ENCODE measurements at regions not wholly inside any gene's neighbourhood (a gene's known extent, or its start where the extent isn't known, plus 50 kb on each side); places are given as distances from the start of the nearest gene placed in this dataset.

DNA sequence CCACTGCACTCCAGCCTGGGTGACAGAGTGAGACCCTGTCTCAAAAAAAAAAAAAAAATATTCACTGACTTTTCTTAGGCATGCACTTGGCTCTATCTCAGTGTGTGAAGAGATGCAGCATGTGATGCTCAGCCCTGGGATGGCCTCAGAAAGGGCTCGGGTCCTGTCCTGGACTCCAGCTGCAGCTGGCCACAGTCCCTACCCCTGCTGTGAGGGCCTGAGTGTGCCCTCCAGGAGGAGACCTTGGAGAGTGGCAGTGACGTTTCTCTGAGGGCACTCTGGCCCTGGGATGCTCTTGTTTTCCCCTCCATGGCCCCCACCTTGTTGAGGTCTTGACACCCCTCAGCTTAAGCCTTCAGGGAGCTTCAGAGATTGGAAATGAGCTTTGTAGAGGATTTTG, 81.9 kb upstream of the POU3F1 start:
- no peak for DNase-seq
- Histone ChIP-seq H3K27ac (no peak overlapping the region), H3K36me3 (ENCODE audit: insufficient read depth in 1 of 2, low read depth in 1 of 2) (no peaks in the 10 kb centered on the region), H3K9me3 (no peaks in the 10 kb centered on the region), H3K4me1 (no peaks in the 10 kb centered on the region), H3K27me3 (ENCODE audit: insufficient read depth in 3 of 3, low read length in 2 of 3) (peaks cover 0 to 11% (median 3%) of the 10 kb centered on the region in 3 donors), H3K4me3 (no peak overlapping the region)
- ATAC-seq, result no peak
- WGBS, 3 donors, result 72 to 88% (median 77%) methylated on average over 2 of the region's 2 CpGs
- intact Hi-C loops (cut with DNase I), result no loop called here
- TF ChIP-seq, protein P1, sequence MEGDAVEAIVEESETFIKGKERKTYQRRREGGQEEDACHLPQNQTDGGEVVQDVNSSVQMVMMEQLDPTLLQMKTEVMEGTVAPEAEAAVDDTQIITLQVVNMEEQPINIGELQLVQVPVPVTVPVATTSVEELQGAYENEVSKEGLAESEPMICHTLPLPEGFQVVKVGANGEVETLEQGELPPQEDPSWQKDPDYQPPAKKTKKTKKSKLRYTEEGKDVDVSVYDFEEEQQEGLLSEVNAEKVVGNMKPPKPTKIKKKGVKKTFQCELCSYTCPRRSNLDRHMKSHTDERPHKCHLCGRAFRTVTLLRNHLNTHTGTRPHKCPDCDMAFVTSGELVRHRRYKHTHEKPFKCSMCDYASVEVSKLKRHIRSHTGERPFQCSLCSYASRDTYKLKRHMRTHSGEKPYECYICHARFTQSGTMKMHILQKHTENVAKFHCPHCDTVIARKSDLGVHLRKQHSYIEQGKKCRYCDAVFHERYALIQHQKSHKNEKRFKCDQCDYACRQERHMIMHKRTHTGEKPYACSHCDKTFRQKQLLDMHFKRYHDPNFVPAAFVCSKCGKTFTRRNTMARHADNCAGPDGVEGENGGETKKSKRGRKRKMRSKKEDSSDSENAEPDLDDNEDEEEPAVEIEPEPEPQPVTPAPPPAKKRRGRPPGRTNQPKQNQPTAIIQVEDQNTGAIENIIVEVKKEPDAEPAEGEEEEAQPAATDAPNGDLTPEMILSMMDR (IDR thresholded peaks at IDR 0.05), result no peak

DNA sequence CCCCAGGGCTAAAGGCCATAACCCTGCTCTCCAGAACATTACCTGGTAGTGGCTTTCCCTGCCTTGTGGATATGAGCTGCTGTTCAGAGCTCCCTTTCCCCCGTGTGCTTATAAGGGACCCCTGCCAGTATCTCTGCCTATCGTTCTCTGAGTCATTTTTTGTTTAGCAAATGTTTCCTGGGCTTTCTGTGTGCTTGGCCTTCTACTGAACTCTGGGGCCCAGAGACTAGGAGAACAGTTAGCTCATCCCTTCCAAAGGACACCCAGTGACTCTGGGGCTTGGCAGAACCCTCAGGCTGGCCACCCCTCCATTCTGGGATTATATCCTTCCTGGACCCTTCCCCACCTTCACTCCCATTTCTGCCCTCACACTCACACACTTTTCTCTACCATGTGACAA, 80.8 kb upstream of the POU3F1 start:
- no peak overlapping the region for H3K27ac ChIP-seq
- H3K4me1 ChIP-seq, result no peaks in the 10 kb centered on the region
- WGBS, 3 donors, result 36 to 61% (median 46%) methylated on average over 2 of the region's 2 CpGs
- ATAC-seq, result no peak
- H3K36me3 ChIP-seq (ENCODE audit: insufficient read depth in 1 of 2, low read depth in 1 of 2), result no peaks in the 10 kb centered on the region
- intact Hi-C loops (cut with DNase I), result no loop called here
- no peak for DNase-seq
- no peak overlapping the region for H3K4me3 ChIP-seq
- no peaks in the 10 kb centered on the region for H3K9me3 ChIP-seq
- H3K27me3 ChIP-seq (ENCODE audit: insufficient read depth in 3 of 3, low read length in 2 of 3), result peaks cover 0 to 5% (median 0%) of the 10 kb centered on the region in 3 donors
- TF ChIP-seq, protein P1 (IDR thresholded peaks at IDR 0.05), result no peak

DNA sequence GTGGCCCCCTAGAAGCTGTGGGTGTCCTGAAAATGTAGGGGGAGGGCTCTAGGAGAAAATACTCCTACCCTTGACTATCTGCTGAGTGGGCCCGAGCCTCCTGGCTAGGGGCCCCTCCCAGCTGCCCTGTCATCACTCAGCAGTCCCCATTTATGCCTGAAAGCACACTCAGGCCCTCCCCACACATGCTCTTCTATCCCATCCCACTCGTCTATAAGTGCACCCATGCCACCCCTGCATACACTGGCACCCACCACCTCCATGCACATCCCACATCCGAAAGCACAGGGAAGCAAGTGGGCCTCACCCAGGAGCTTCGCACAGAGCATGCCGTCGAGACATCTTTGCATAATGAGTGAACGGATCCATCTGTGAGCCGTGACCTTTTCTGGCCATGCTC, 80.4 kb upstream of the POU3F1 start:
- no peak for ATAC-seq
- Histone ChIP-seq H3K9me3 (no peaks in the 10 kb centered on the region), H3K27ac (no peak overlapping the region), H3K4me1 (no peaks in the 10 kb centered on the region), H3K36me3 (ENCODE audit: insufficient read depth in 1 of 2, low read depth in 1 of 2) (no peaks in the 10 kb centered on the region), H3K4me3 (no peak overlapping the region), H3K27me3 (ENCODE audit: insufficient read depth in 3 of 3, low read length in 2 of 3) (peaks cover 0 to 3% (median 0%) of the 10 kb centered on the region in 3 donors)
- no peak for DNase-seq
- TF ChIP-seq, protein P1 (IDR thresholded peaks at IDR 0.05), result no peak
- 64 to 80% (median 79%) methylated on average over 8 of the region's 8 CpGs for WGBS, 3 donors
- intact Hi-C loops (cut with DNase I), result no loop called here

DNA sequence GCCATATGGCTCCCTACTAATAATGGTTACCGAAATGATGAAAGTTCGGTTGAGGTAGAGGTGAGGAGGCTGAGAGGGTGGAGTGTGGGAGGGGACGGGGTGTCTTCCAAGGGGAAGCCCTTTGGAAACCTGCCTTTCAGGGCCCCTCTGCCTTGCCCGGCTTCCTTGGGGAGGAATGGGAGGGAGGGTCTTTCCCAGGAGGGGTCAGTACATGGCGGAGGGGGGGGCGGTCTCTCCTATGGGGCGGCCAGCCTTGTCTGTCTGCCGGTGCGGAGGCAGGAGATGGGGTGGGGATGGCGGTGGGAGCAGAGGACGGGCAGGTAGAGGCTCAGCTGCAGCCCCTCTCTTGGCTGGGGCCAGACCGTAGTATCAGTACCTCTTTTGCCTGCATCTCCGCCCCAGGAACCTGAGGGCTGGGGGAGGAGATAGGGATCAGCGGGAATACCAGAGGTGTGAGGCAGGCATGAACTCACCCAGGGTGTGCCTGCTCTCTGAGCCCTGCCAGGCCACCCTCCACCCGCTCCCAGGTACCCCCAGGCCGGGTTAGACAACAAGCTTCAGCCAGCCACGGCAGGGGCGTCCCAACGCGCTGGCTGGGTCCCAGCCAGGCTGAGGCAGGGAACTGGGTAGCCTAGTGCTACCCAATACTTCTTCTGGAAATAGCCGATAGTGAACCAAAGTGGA, 79.4 kb upstream of the POU3F1 start:
- intact Hi-C loops (cut with DNase I), result no loop called here
- H3K4me1 ChIP-seq, result no peaks in the 10 kb centered on the region
- H3K36me3 ChIP-seq (ENCODE audit: insufficient read depth in 1 of 2, low read depth in 1 of 2), result no peaks in the 10 kb centered on the region
- TF ChIP-seq, protein P1 (IDR thresholded peaks at IDR 0.05), result no peak
- ATAC-seq, result no peak
- H3K27me3 ChIP-seq (ENCODE audit: insufficient read depth in 3 of 3, low read length in 2 of 3), result no peaks in the 10 kb centered on the region
- WGBS, 3 donors, result 90 to 91% (median 90%) methylated on average over 21 of the region's 21 CpGs
- H3K27ac ChIP-seq, result no peak overlapping the region
- no peaks in the 10 kb centered on the region for H3K9me3 ChIP-seq
- no peak for DNase-seq
- no peak overlapping the region for H3K4me3 ChIP-seq

DNA sequence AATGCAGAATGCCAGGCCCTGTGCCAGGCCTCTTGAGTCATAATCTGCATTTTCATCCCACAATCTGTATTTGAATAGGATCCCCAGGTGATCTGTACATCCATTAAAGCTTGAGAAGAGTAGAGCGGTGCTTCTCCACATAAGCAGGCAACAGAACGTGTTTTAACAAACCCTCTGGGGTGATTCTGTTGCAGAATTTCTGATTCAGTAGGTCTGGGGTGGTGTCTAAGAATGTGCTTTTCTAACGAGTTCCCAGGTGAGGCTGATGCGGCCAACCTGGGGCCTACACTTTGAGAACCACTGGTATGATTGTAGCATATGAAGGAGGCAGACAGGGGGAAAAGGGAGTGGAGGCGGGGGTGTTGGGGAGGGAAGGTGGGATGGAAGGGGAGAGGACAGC, 78.4 kb upstream of the POU3F1 start:
- no peaks in the 10 kb centered on the region for H3K36me3 ChIP-seq (ENCODE audit: insufficient read depth in 1 of 2, low read depth in 1 of 2)
- no peaks in the 10 kb centered on the region for H3K27me3 ChIP-seq (ENCODE audit: insufficient read depth in 3 of 3, low read length in 2 of 3)
- ATAC-seq (no peak), DNase-seq (no peak)
- intact Hi-C loops (cut with DNase I), result no loop called here
- WGBS, 3 donors, result 88 to 96% (median 94%) methylated on average over 4 to 5 of the region's 5 CpGs
- TF ChIP-seq, protein P1 (IDR thresholded peaks at IDR 0.05), result no peak
- no peak overlapping the region for H3K27ac ChIP-seq
- H3K9me3 ChIP-seq, result no peaks in the 10 kb centered on the region
- no peaks in the 10 kb centered on the region for H3K4me1 ChIP-seq
- no peak overlapping the region for H3K4me3 ChIP-seq

Data from psoas muscle (tissue), 7 donors.